Activated CD8-positive, alpha-beta memory T cell treated with anti-CD3 and anti-CD28 coated beads, Interleukin-2, amount 10 ng/mL, durations not matched to agents 7 days and 5 days (primary cell): ENCODE measurements at regions not wholly inside any gene's neighbourhood (a gene's known extent, or its start where the extent isn't known, plus 50 kb on each side); places are given as distances from the start of the nearest gene placed in this dataset.

ENCODE experiments used
- ATAC-seq: fragments of 150-1000 bp; cut with Tn5 transposase; one replicate; pipeline ENCODE4 v1.10.0; 2021; ENCODE audit warnings: moderate library complexity
- CTCF ChIA-PET: fragments of 350-600 bp; sonication (Branson Sonifier 250); formaldehyde crosslinking; loops from one replicate; lab custom pipeline; 2021; ENCODE audit warnings: antibody characterized with exemption; lab: Charles Lee
- DNase-seq: peaks from one replicate; pipeline ENCODE4 v3.0.0-alpha.2; 2020
- H3K27ac Mint-ChIP-seq: one replicate; pipeline ENCODE4 v1.8.0; 2021; ENCODE audit warnings: mild to moderate bottlenecking, mixed read lengths
- H3K27me3 Mint-ChIP-seq: one replicate; pipeline ENCODE4 v1.8.0; 2021; ENCODE audit warnings: mixed read lengths
- H3K36me3 Mint-ChIP-seq: one replicate; pipeline ENCODE4 v1.8.0; 2021; ENCODE audit warnings: mild to moderate bottlenecking, mixed read lengths
- H3K4me1 Mint-ChIP-seq: one replicate; pipeline ENCODE4 v1.8.0; 2021; ENCODE audit warnings: mixed read lengths
- H3K4me3 Mint-ChIP-seq: one replicate; pipeline ENCODE4 v1.8.0; 2021; ENCODE audit warnings: mild to moderate bottlenecking, moderate library complexity, mixed read lengths
- H3K9me3 Mint-ChIP-seq: one replicate; pipeline ENCODE4 v1.8.0; 2022; ENCODE audit warnings: low read depth, mixed read lengths

DNA sequence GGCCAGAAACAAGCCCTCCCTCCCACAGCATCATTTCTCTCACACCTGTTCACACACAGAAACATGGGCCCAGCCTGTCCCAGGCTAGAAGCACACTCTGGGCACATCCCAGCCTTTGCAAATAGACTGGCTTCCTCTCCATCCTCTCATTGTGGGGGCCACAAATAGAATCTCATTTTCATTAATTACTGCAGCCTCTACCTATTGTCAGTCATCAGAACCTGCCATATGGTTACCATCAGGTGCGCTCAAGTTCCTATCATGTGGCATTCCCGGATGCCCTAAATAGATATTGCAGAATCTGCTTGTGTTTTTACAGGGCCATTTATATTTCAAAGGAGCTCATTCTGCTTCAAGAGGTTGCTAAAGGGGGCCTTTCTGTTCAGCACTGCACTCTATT lies 460.7 kb downstream of the BCL11A start:
- Mint-ChIP-seq H3K4me3 (no peak overlapping the region), H3K36me3 (no peaks in the 10 kb centered on the region), H3K27me3 (no peaks in the 10 kb centered on the region), H3K27ac (no peak overlapping the region), H3K9me3 (no peaks in the 10 kb centered on the region), H3K4me1 (no peaks in the 10 kb centered on the region)
- DNase-seq (no peak), ATAC-seq (no peak)
- CTCF ChIA-PET, result no interaction called here

DNA sequence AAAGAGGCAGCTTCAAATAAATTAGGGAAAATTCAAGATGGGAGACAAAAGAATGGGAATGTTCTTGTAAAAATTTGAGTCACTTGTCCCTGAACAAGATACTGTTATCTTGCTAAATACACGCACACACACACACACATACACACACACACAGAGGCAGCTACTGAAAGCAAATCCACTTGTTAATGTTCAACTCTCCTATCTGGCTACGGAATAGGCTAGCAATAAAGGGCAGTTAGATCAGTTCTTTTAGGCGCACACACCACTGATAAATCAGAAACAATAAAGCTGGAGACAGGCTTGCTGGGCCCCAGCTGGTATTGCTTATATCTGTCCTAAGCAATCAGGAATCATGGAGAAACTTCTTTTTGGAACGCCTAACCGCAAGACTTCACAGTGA lies 461.6 kb downstream of the BCL11A start:
- no peaks in the 10 kb centered on the region for H3K4me1 Mint-ChIP-seq
- CTCF ChIA-PET, result no interaction called here
- ATAC-seq (no peak), DNase-seq (no peak)
- no peak overlapping the region for H3K4me3 Mint-ChIP-seq
- no peaks in the 10 kb centered on the region for H3K27me3 Mint-ChIP-seq
- no peaks in the 10 kb centered on the region for H3K9me3 Mint-ChIP-seq
- H3K36me3 Mint-ChIP-seq, result no peaks in the 10 kb centered on the region
- H3K27ac Mint-ChIP-seq, result no peak overlapping the region

DNA sequence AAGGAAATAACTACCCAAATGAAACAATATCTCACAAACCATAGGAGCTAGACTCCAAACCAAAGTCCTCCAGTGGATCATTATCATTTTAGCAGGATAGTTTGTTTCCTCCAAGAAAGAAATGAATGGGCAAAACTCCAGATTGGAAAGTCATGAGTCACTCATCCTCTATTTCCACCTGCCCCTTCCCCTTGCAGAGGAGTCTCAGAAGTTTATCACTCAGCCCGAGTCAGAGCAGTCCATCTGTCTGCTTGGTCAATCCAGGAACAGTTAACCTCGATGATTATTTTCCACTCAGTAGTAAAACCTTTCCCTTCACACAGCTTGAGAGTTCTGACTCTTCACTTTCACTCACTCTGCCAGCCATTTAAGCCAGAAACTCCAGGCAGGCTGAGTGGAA lies 462.2 kb downstream of the BCL11A start:
- CTCF ChIA-PET, result no interaction called here
- Mint-ChIP-seq H3K36me3 (no peaks in the 10 kb centered on the region), H3K27me3 (no peaks in the 10 kb centered on the region), H3K4me1 (no peaks in the 10 kb centered on the region), H3K9me3 (no peaks in the 10 kb centered on the region), H3K4me3 (no peak overlapping the region), H3K27ac (no peak overlapping the region)
- no peak for DNase-seq
- ATAC-seq, result no peak

GRCh38 chr2:60079562-60079961 lies 473.9 kb downstream of the BCL11A start:
- Mint-ChIP-seq H3K27me3 (no peaks in the 10 kb centered on the region), H3K9me3 (peaks cover 3% of the 10 kb centered on the region), H3K27ac (no peak overlapping the region), H3K4me1 (no peaks in the 10 kb centered on the region), H3K36me3 (peaks cover 1% of the 10 kb centered on the region), H3K4me3 (no peak overlapping the region)
- CTCF ChIA-PET, result no interaction called here
- ATAC-seq, result no peak
- no peak for DNase-seq

DNA sequence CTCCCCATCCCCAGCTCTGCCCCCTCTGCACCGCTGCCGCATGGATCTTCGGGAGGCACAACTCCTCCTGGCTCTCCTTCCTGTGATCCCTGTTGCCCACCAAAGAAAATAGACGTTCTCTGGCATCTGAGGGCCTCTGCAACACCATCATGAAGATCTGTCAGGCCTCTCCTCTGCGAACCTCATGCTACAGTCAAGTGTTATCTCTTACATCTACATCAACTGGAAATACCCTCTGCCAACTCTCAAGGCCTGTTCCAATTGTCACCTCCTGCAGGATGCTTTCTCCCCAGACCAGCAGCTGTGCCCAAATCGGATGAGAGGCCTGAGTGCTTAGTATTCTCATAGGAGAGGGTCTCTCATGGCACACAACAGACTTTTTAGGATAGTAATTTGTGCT lies 478.4 kb downstream of the BCL11A start:
- Mint-ChIP-seq H3K9me3 (peaks cover 4% of the 10 kb centered on the region), H3K36me3 (no peaks in the 10 kb centered on the region), H3K27me3 (no peaks in the 10 kb centered on the region), H3K27ac (no peak overlapping the region), H3K4me1 (no peaks in the 10 kb centered on the region), H3K4me3 (no peak overlapping the region)
- no peak for ATAC-seq
- CTCF ChIA-PET, result no interaction called here
- no peak for DNase-seq

- CTCF ChIA-PET, result no interaction called here
- no peak overlapping the region for H3K27ac Mint-ChIP-seq
- H3K4me1 Mint-ChIP-seq, result no peaks in the 10 kb centered on the region
- no peak overlapping the region for H3K4me3 Mint-ChIP-seq
- H3K9me3 Mint-ChIP-seq, result peaks cover 4% of the 10 kb centered on the region
- ATAC-seq (no peak), DNase-seq (no peak)
- no peaks in the 10 kb centered on the region for H3K27me3 Mint-ChIP-seq
- no peaks in the 10 kb centered on the region for H3K36me3 Mint-ChIP-seq
Measured at GRCh38 chr2:60073201-60073600, 480.3 kb downstream of the BCL11A start.

DNA sequence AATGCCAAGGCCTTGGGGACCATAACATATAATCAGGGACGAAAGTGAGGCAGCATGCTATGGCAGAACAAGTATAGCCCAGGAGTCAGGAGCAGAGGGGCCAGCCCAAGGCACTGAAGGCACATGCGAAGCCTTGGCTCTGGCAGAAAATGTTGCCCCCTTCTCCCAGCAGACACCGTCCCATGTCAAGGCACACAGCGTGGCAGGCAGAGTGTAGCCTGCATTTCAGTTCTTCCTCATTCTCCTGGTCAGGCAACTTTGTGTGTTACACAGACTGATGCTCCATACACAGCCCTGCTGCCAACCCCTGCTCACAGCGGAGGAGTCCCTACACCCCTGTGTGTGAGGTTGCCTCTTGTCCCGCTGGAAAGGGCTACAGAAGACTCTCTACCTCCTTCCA lies 480.8 kb downstream of the BCL11A start:
- Mint-ChIP-seq H3K27me3 (no peaks in the 10 kb centered on the region), H3K4me1 (no peaks in the 10 kb centered on the region), H3K36me3 (no peaks in the 10 kb centered on the region), H3K27ac (no peak overlapping the region), H3K9me3 (peaks cover 4% of the 10 kb centered on the region), H3K4me3 (no peak overlapping the region)
- DNase-seq, result no peak
- ATAC-seq, result no peak
- CTCF ChIA-PET, result no interaction called here

GRCh38 chr2:60071490-60071831 lies 482.0 kb downstream of the BCL11A start:
- DNase-seq (no peak), ATAC-seq (no peak)
- no peaks in the 10 kb centered on the region for H3K4me1 Mint-ChIP-seq
- CTCF ChIA-PET, result no interaction called here
- H3K27me3 Mint-ChIP-seq, result no peaks in the 10 kb centered on the region
- no peak overlapping the region for H3K27ac Mint-ChIP-seq
- peaks cover 4% of the 10 kb centered on the region for H3K9me3 Mint-ChIP-seq
- H3K36me3 Mint-ChIP-seq, result no peaks in the 10 kb centered on the region
- no peak overlapping the region for H3K4me3 Mint-ChIP-seq

GRCh38 chr2:60070736-60071489 lies 482.5 kb downstream of the BCL11A start:
- CTCF ChIA-PET, result no interaction called here

DNA sequence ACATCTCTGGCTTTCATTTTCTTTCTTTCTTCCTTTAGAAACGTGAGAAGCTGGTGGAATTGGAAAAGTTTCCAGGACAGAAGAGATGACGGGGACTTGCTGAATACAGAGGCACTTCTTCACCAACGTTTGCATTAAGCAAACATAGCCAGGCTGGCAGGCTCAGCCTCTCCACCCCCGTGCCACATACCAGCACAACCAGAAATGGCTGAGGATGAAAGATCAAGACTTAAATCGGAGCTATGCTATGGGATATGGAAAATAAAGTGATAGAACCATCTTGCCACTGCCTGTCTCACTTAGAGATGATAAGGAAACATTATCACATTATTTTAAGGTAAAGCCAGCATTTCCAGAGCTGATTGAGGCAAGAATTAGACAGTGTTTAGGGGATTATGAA lies 483.3 kb downstream of the BCL11A start:
- CTCF ChIA-PET, result no interaction called here
- Mint-ChIP-seq H3K27ac (no peak overlapping the region), H3K36me3 (no peaks in the 10 kb centered on the region), H3K9me3 (peaks cover 4% of the 10 kb centered on the region), H3K4me3 (no peak overlapping the region), H3K4me1 (no peaks in the 10 kb centered on the region), H3K27me3 (no peaks in the 10 kb centered on the region)
- DNase-seq (no peak), ATAC-seq (no peak)

More at GRCh38 chr2:60070736-60071489, 482.5 kb downstream of the BCL11A start:
- Mint-ChIP-seq H3K4me3 (no peak overlapping the region), H3K9me3 (peaks cover 4% of the 10 kb centered on the region), H3K36me3 (no peaks in the 10 kb centered on the region), H3K27me3 (no peaks in the 10 kb centered on the region), H3K27ac (no peak overlapping the region), H3K4me1 (no peaks in the 10 kb centered on the region)
- DNase-seq (no peak), ATAC-seq (no peak)

DNA sequence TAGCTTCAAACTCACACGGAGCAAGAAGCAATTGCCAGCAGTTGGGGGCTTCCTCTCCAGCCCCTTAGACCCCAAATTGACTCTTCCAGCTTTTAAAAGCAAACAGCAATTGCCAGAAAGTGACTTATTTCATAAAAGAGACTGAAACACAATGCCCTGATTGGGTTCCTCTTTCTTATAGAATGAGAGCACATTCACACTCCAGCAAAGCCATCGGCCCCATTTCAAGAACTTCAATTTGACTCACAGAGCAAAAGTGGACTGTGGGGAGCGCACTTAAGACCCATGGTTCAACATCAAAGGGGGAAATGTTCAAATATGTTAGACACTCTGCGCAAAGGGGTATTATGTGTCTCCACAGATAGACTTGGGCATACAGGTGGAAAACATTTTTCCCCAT lies 484.7 kb downstream of the BCL11A start:
- Mint-ChIP-seq H3K27me3 (no peaks in the 10 kb centered on the region), H3K9me3 (peaks cover 4% of the 10 kb centered on the region), H3K4me1 (no peaks in the 10 kb centered on the region), H3K4me3 (no peak overlapping the region), H3K36me3 (no peaks in the 10 kb centered on the region), H3K27ac (no peak overlapping the region)
- DNase-seq (no peak), ATAC-seq (no peak)
- CTCF ChIA-PET, result no interaction called here

DNA sequence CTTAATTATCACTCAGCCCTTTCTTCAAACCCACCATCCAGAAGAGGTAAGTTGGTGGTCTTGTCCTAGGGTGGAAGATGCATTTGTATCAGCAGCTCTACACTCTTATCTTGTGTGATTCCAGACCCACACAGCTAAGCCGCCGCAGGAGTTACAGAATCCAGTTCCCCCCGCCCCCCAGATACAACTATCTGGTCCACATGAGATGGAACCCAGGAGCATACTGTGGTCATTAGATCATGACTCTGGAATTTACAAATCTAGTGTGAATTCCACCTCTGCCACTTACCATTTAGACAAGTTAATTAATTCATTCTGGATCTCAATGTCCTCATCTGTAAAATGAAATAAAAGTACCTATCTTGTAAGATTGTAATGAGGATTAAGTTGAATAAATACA lies 486.4 kb downstream of the BCL11A start:
- no peaks in the 10 kb centered on the region for H3K4me1 Mint-ChIP-seq
- no peak for ATAC-seq
- no peak overlapping the region for H3K4me3 Mint-ChIP-seq
- CTCF ChIA-PET, result no interaction called here
- no peak overlapping the region for H3K27ac Mint-ChIP-seq
- H3K36me3 Mint-ChIP-seq, result no peaks in the 10 kb centered on the region
- no peaks in the 10 kb centered on the region for H3K9me3 Mint-ChIP-seq
- DNase-seq, result no peak
- H3K27me3 Mint-ChIP-seq, result no peaks in the 10 kb centered on the region

DNA sequence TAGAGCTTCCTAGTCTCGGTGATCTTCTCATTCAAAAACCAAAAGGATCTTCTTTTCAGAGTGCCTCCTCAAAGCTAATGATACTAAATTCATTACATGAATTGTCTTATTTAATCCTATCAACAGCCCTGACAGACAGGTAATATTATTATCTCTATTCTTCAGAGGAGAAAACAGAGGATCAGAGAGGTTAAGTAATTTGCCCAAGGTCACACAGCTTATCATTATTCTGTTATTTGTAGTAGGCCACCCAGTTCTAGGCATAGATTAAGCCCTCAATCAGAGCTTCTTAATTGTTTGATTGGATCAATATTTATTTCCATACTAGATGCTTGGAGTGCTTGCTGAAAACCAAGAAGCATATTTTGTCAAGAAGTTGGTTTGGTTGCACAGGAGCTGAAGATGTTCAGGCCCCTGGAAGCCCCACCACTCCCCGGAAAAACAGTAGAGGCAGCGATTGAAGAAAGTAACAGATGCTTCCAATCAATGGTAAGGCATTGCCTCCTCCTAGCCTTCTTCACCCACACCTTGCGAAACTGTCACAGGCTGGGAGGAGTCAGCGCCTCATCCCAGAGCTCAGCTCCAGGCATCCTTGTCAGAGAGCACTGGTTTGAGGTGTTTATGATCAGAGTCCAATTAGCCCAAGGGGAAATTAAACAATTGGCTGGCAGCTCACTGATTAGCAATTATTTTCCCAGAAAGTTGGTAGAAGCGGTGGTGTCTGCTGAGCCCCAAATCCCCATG lies 487.2 kb downstream of the BCL11A start:
- Mint-ChIP-seq H3K9me3 (no peaks in the 10 kb centered on the region), H3K27me3 (no peaks in the 10 kb centered on the region), H3K4me3 (no peak overlapping the region), H3K4me1 (no peaks in the 10 kb centered on the region), H3K27ac (no peak overlapping the region), H3K36me3 (no peaks in the 10 kb centered on the region)
- DNase-seq (no peak), ATAC-seq (no peak)
- CTCF ChIA-PET, result no interaction called here

GRCh38 chr2:60064687-60065389 lies 488.6 kb downstream of the BCL11A start:
- H3K36me3 Mint-ChIP-seq, result no peaks in the 10 kb centered on the region
- ATAC-seq (no peak), DNase-seq (no peak)
- H3K27me3 Mint-ChIP-seq, result no peaks in the 10 kb centered on the region
- H3K4me3 Mint-ChIP-seq, result no peak overlapping the region
- H3K4me1 Mint-ChIP-seq, result no peaks in the 10 kb centered on the region
- no peak overlapping the region for H3K27ac Mint-ChIP-seq
- H3K9me3 Mint-ChIP-seq, result no peaks in the 10 kb centered on the region
- CTCF ChIA-PET, result no interaction called here
